NB4 (cell line): ENCODE measurements at regions not wholly inside any gene's neighbourhood (a gene's known extent, or its start where the extent isn't known, plus 50 kb on each side); places are given as distances from the start of the nearest gene placed in this dataset.

Experiments
- DNase-seq: peaks from one replicate; pipeline ENCODE4 v3.0.0; 2010; ENCODE audit warnings: low read depth
- H3K4me3 ChIP-seq: one replicate; pipeline ENCODE4 v1.5.1; 2011; ENCODE audit warnings: mild to moderate bottlenecking, low read depth, low read length, moderate library complexity
- CTCF ChIP-seq: IDR thresholded peaks from one replicate; pipeline ENCODE4 v1.5.1; 2012; ENCODE audit warnings: low read depth, low read length
- MYC ChIP-seq: IDR thresholded peaks from 2 replicates; pipeline ENCODE4 v1.6.1; 2011; ENCODE audit warnings: low read depth, low read length
- POLR2A ChIP-seq: IDR thresholded peaks from 2 replicates; pipeline ENCODE4 v1.6.1; 2011; ENCODE audit warnings: mild to moderate bottlenecking; ENCODE audit not compliant: insufficient read length; ENCODE audit errors: extremely low read depth
- TF ChIP-seq, protein P1 (sequence below): IDR thresholded peaks from 2 replicates; pipeline ENCODE4 v1.6.1; 2011; ENCODE audit warnings: low read depth, low read length

DNA sequence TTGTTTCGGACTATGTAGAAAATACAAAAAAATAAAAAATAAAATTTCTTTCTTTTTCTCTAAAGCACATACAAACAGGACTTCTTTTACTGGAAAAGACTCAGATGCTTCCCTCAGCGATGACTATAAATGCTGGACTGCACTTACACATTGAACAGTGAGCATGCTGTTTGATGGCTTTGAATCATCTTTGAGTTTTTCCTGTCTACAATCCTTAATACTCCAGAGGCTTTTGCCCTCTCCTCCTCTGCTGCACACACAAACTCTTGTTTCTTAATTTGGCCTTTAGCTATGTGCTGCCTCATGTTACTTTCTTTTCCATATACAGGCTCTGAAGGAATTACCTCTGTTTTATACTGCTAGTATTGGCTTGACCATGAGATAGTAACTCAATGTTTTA is 575.1 kb downstream of the EPHA3 start:
- TF ChIP-seq, protein P1, sequence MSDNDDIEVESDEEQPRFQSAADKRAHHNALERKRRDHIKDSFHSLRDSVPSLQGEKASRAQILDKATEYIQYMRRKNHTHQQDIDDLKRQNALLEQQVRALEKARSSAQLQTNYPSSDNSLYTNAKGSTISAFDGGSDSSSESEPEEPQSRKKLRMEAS = no peak
- TF ChIP-seq POLR2A = no peak
- TF ChIP-seq CTCF = no peak
- TF ChIP-seq MYC = no peak
- no peak for DNase-seq
- H3K4me3 ChIP-seq = no peak overlapping the region

DNA sequence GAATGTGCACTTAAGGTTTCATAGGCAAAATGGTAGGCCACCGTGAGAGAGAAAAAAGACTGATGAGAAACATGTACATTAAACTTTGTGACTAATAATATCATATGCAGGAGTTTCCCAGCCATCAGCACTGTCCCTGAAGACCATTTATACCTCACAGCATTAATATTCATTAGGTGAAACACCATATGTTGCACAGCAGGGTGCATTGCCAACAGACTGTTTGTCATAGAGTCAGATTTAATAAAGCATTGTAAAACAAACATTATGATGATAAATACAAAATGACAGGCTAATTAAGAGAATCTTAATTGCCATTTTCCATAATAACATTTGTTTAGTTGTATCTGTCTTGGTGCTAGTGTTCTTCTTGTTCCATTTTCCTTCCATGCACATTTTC is 578.3 kb downstream of the EPHA3 start:
- TF ChIP-seq MYC (no peak), POLR2A (no peak), CTCF (no peak)
- TF ChIP-seq, protein P1 = no peak
- H3K4me3 ChIP-seq = no peak overlapping the region
- DNase-seq = no peak

GRCh38 chr3:89690646-89691045 is 583.2 kb downstream of the EPHA3 start:
- no peak for DNase-seq
- no peak for TF ChIP-seq MYC
- TF ChIP-seq CTCF = no peak
- TF ChIP-seq, protein P1 = no peak
- TF ChIP-seq POLR2A = no peak
- H3K4me3 ChIP-seq = no peak overlapping the region

DNA sequence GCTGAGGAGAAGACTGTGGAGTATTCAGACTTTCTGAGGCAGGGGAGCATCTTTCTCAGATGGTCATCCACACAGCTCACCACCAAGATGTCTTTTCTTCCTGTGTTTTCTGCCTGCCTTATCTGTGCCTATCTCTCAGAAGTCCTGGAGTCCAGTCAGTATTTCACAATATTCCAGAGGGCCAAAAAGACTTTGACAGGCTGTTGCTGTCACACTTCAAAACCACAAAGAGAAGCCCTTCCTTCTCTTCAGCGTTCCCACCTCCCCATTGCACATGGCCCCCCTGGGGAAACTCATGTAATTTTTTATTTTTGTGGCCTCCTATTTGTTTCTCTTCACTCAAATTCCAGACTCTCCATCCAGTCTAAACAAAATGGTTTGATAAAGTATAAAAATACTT is 585.2 kb downstream of the EPHA3 start:
- DNase-seq = no peak
- TF ChIP-seq MYC (no peak), CTCF (no peak)
- TF ChIP-seq, protein P1 = no peak

GRCh38 chr3:89697321-89697916 is 590.0 kb downstream of the EPHA3 start:
- no peak for DNase-seq
- no peak overlapping the region for H3K4me3 ChIP-seq
- TF ChIP-seq, protein P1 = no peak
- TF ChIP-seq CTCF (no peak), POLR2A (no peak), MYC (no peak)

More for the DNA sequence above, 585.2 kb downstream of the EPHA3 start:
- no peak overlapping the region for H3K4me3 ChIP-seq
